ENCODE measurements at regions not wholly inside any gene's neighbourhood (a gene's known extent, or its start where the extent isn't known, plus 50 kb on each side); places are given as distances from the start of the nearest gene placed in this dataset.

- intact Hi-C loops (cut with DNase I) = loop anchor here (10.0 kb wide), 1 partner anchor 161 kb away; no protein-coding TSS in a partner anchor
- DNase-seq (ENCODE audit: low spot score) = no peak
These were observed 72.1 kb upstream of the ZNF618 start for GRCh38 chr9:113803811-113804589.

GRCh38 chr9:113805486-113806132 lies 70.5 kb upstream of the ZNF618 start:
- DNase-seq (ENCODE audit: low spot score) = no peak
- intact Hi-C loops (cut with DNase I) = loop anchor here (5.0 to 10.0 kb wide), 2 partner anchors 72 to 159 kb away; partner anchors contain the start of gene ZNF618

- DNase-seq (ENCODE audit: low spot score) = no peak
- intact Hi-C loops (cut with DNase I) = loop anchor here (2.0 to 10.0 kb wide), 3 partner anchors 70 to 225 kb away; partner anchors contain the start of gene ZNF618
These were observed 68.7 kb upstream of the ZNF618 start for GRCh38 chr9:113807173-113808061.

GRCh38 chr9:113808391-113809358 lies 67.4 kb upstream of the ZNF618 start:
- DNase-seq (ENCODE audit: low spot score) = no peak
- intact Hi-C loops (cut with DNase I) = loop anchor here (2.0 to 10.0 kb wide), 3 partner anchors 69 to 224 kb away; partner anchors contain the start of gene ZNF618

- intact Hi-C loops (cut with DNase I) = no loop called here
- DNase-seq (ENCODE audit: low spot score) = no peak
These were observed 58.9 kb upstream of the ZNF618 start for GRCh38 chr9:113817171-113817570.

- intact Hi-C loops (cut with DNase I) = no loop called here
- DNase-seq (ENCODE audit: low spot score) = no peak
These were observed 57.7 kb upstream of the ZNF618 start for GRCh38 chr9:113818391-113818790.

- intact Hi-C loops (cut with DNase I) = no loop called here
- no peak for DNase-seq (ENCODE audit: low spot score)
These were observed 53.8 kb upstream of the ZNF618 start for GRCh38 chr9:113822315-113822714.

- intact Hi-C loops (cut with DNase I) = no loop called here
- no peak for DNase-seq (ENCODE audit: low spot score)
These were observed 52.7 kb upstream of the ZNF618 start for GRCh38 chr9:113823421-113823820.

Measured in cardiac septum (tissue), 1 donor.